Transverse colon (tissue), 4 donors: ENCODE measurements at regions not wholly inside any gene's neighbourhood (a gene's known extent, or its start where the extent isn't known, plus 50 kb on each side); places are given as distances from the start of the nearest gene placed in this dataset.

Experiments
- DNase-seq: peaks from one replicate; pipeline ENCODE4 v3.0.0-alpha.2; 2019
- H3K27ac ChIP-seq, 4 donors: fragments of 200-600 bp; sonication (generic); 2 replicates each; pipeline ENCODE4 v1.5.1; 2016 to 2018; ENCODE audit warnings: inconsistent platforms in 4 of 4
- H3K27me3 ChIP-seq: fragments of 200-600 bp; sonication (generic); 2 replicates; pipeline ENCODE4 v1.5.1; 2017; ENCODE audit warnings: inconsistent platforms
- H3K36me3 ChIP-seq, 4 donors: fragments of 200-600 bp; sonication (generic); 2 replicates each; pipeline ENCODE4 v1.5.1; 2017 to 2019; ENCODE audit warnings: inconsistent platforms in 4 of 4
- H3K4me1 ChIP-seq, 4 donors: fragments of 200-600 bp; sonication (generic); 2 replicates each; pipeline ENCODE4 v1.5.1; 2017 to 2020; ENCODE audit warnings: inconsistent platforms in 4 of 4
- H3K4me3 ChIP-seq, 4 donors: fragments of 200-600 bp; sonication (generic); 1 replicate in 1 of 4; 2 replicates in 3 of 4; pipeline versions ENCODE4 v1.5.1 to v1.6.1; 2017 to 2019; ENCODE audit warnings: inconsistent platforms in 4 of 4
- H3K9me3 ChIP-seq, 2 donors: fragments of 200-600 bp; sonication (generic); 2 replicates each; pipeline ENCODE4 v1.5.1; 2017 to 2019; ENCODE audit warnings: inconsistent platforms in 2 of 2
- CTCF ChIP-seq, 5 experiments: fragments of 200-600 bp in 3 of 5; fragments of 450-650 bp in 2 of 5; sonication (generic) in 3 of 5; IDR thresholded peaks; 1 replicate in 2 of 5; 2 replicates in 3 of 5; pipeline ENCODE4 v1.5.1; 2016 to 2017; ENCODE audit warnings: antibody characterized with exemption in 5 of 5, inconsistent platforms in 3 of 5, mild to moderate bottlenecking in 2 of 5, moderate library complexity in 1 of 5
- EP300 ChIP-seq: sonication (generic); formaldehyde crosslinking; IDR thresholded peaks from one replicate; pipeline ENCODE4 v1.6.1; 2017; ENCODE audit warnings: antibody characterized with exemption, low read depth
- POLR2A ChIP-seq: fragments of 450-650 bp; IDR thresholded peaks from one replicate; pipeline ENCODE4 v1.6.1; 2016; ENCODE audit warnings: antibody characterized with exemption, mild to moderate bottlenecking, moderate library complexity
- POLR2AphosphoS5 ChIP-seq, 3 donors: sonication (generic); formaldehyde crosslinking; IDR thresholded peaks; one replicate each; pipeline ENCODE4 v1.6.1; 2016; ENCODE audit warnings: antibody characterized with exemption in 3 of 3
- WGBS, 2 donors: methylation state at CpG; one replicate each; pipeline ENCODE4 v1.1.5; 2018; ENCODE audit warnings: low coverage in 1 of 2; 5-methylcytosine and 5-hydroxymethylcytosine counted together
- in situ Hi-C, 4 donors: fragments of 200-750 bp; cut with MboI; loops; one replicate each; pipeline versions ENCODE4 v1.15.0 to v1.15.1; 2017; ENCODE audit warnings: low sequenced_read_pairs in 3 of 4, low pct_ligation_motif_present in 1 of 4, low pct_unique_long_range_greater_than_20kb in 1 of 4
- intact Hi-C: fragments of 100-400 bp; cut with DNase I; formaldehyde crosslinking; loops from one replicate; pipeline ENCODE4 v1.15.1; 2023; ENCODE audit warnings: low total_unique reads

- in situ Hi-C loops: no loop called here
- H3K27ac ChIP-seq: peak overlapping the region; percentile 32 to 62 (median 41)
- DNase-seq: no peak
Measured at GRCh38 chr5:112685386-112685785, 52.3 kb upstream of the APC start.

GRCh38 chr5:112685931-112686330, 51.8 kb upstream of the APC start:
- peaks cover 5% of the 10 kb centered on the region for H3K27me3 ChIP-seq
- H3K27ac ChIP-seq: peak overlapping the region in 2 of 4 donors; percentile 32 to 38
- H3K4me1 ChIP-seq: peaks cover 0 to 2% (median 0%) of the 10 kb centered on the region in 4 donors
- DNase-seq: no peak
- TF ChIP-seq POLR2AphosphoS5 (IDR thresholded peaks at IDR 0.05) (no peak), POLR2A (no peak), CTCF (IDR thresholded peaks at IDR 0.05) (no peak), EP300 (no peak)
- no peaks in the 10 kb centered on the region for H3K9me3 ChIP-seq
- intact Hi-C loops: no loop called here
- H3K36me3 ChIP-seq: no peaks in the 10 kb centered on the region
- 58 to 69% methylated on average over 2 of the region's 2 CpGs for WGBS, 2 donors
- in situ Hi-C loops: no loop called here
- no peak overlapping the region for H3K4me3 ChIP-seq

More at GRCh38 chr5:112685386-112685785, 52.3 kb upstream of the APC start:
- H3K36me3 ChIP-seq: no peaks in the 10 kb centered on the region
- H3K4me1 ChIP-seq: peaks cover 0 to 2% (median 0%) of the 10 kb centered on the region in 4 donors
- no peaks in the 10 kb centered on the region for H3K9me3 ChIP-seq
- intact Hi-C loops: no loop called here
- H3K27me3 ChIP-seq: peaks cover 5% of the 10 kb centered on the region
- no peak overlapping the region for H3K4me3 ChIP-seq
- TF ChIP-seq EP300 (no peak), POLR2AphosphoS5 (IDR thresholded peaks at IDR 0.05) (no peak), CTCF (IDR thresholded peaks at IDR 0.05) (no peak), POLR2A (no peak)

GRCh38 chr5:112686675-112687074, 51.0 kb upstream of the APC start:
- 80 to 90% methylated on average over 2 of the region's 2 CpGs for WGBS, 2 donors
- TF ChIP-seq POLR2AphosphoS5 (IDR thresholded peaks at IDR 0.05): no peak
- no peak for TF ChIP-seq CTCF (IDR thresholded peaks at IDR 0.05)
- TF ChIP-seq EP300: no peak
- DNase-seq: no peak
- Histone ChIP-seq H3K4me3 (no peak overlapping the region), H3K27me3 (peaks cover 5% of the 10 kb centered on the region), H3K9me3 (no peaks in the 10 kb centered on the region), H3K27ac (no peak overlapping the region), H3K4me1 (peaks cover 0 to 2% (median 0%) of the 10 kb centered on the region in 4 donors), H3K36me3 (no peaks in the 10 kb centered on the region)
- intact Hi-C loops: no loop called here
- in situ Hi-C loops: no loop called here

- H3K36me3 ChIP-seq: no peaks in the 10 kb centered on the region
- H3K4me1 ChIP-seq: peaks cover 0 to 2% (median 0%) of the 10 kb centered on the region in 4 donors
- H3K4me3 ChIP-seq: no peak overlapping the region
- no peak overlapping the region for H3K27ac ChIP-seq
- H3K9me3 ChIP-seq: no peaks in the 10 kb centered on the region
- intact Hi-C loops: no loop called here
- peaks cover 5% of the 10 kb centered on the region for H3K27me3 ChIP-seq
- in situ Hi-C loops: no loop called here
- TF ChIP-seq POLR2AphosphoS5 (IDR thresholded peaks at IDR 0.05) (no peak), POLR2A (no peak), CTCF (IDR thresholded peaks at IDR 0.05) (no peak)
- no peak for DNase-seq
Measured at GRCh38 chr5:112687306-112687705, 50.4 kb upstream of the APC start.
